Parathyroid adenoma (tissue), 2 donors: ENCODE measurements at regions not wholly inside any gene's neighbourhood (a gene's known extent, or its start where the extent isn't known, plus 50 kb on each side); places are given as distances from the start of the nearest gene placed in this dataset.

Experiments used
- H2AFZ ChIP-seq: fragments of 300-600 bp; sonication (generic); one replicate; pipeline ENCODE4 v1.7.0; 2017; ENCODE audit warnings: antibody characterized with exemption, mild to moderate bottlenecking
- H3K27ac ChIP-seq: fragments of 300-600 bp; sonication (generic); one replicate; pipeline ENCODE4 v1.7.0; 2017
- H3K27me3 ChIP-seq: fragments of 300-600 bp; sonication (generic); one replicate; pipeline ENCODE4 v1.7.0; 2017; ENCODE audit warnings: low read length; ENCODE audit not compliant: control insufficient read depth, insufficient read depth
- H3K36me3 ChIP-seq: fragments of 300-600 bp; sonication (generic); one replicate; pipeline ENCODE4 v1.7.0; 2017; ENCODE audit warnings: low read length; ENCODE audit not compliant: control insufficient read depth, insufficient read depth
- H3K4me1 ChIP-seq: fragments of 300-600 bp; sonication (generic); one replicate; pipeline ENCODE4 v1.7.0; 2017; ENCODE audit warnings: control low read depth
- H3K4me2 ChIP-seq: fragments of 300-600 bp; sonication (generic); one replicate; pipeline ENCODE4 v1.7.0; 2017; ENCODE audit warnings: low read length
- H3K4me3 ChIP-seq: fragments of 300-600 bp; sonication (generic); one replicate; pipeline ENCODE4 v1.7.0; 2017; ENCODE audit warnings: low read depth, low read length
- H3K79me2 ChIP-seq: fragments of 300-600 bp; sonication (generic); one replicate; pipeline ENCODE4 v1.7.0; 2017; ENCODE audit warnings: control low read depth
- H3K9ac ChIP-seq: fragments of 300-600 bp; sonication (generic); one replicate; pipeline ENCODE4 v1.7.0; 2017; ENCODE audit warnings: mild to moderate bottlenecking
- H3K9me3 ChIP-seq: fragments of 300-600 bp; sonication (generic); one replicate; pipeline ENCODE4 v1.7.0; 2017; ENCODE audit warnings: low read length; ENCODE audit not compliant: control insufficient read depth
- TF ChIP-seq, protein P1 (sequence below): fragments of 300-600 bp; sonication (generic); IDR thresholded peaks from one replicate; pipeline ENCODE4 v1.7.0; 2017; ENCODE audit warnings: antibody characterized with exemption, mild to moderate bottlenecking
- donor health status: primary hyperparathyroidism.

DNA sequence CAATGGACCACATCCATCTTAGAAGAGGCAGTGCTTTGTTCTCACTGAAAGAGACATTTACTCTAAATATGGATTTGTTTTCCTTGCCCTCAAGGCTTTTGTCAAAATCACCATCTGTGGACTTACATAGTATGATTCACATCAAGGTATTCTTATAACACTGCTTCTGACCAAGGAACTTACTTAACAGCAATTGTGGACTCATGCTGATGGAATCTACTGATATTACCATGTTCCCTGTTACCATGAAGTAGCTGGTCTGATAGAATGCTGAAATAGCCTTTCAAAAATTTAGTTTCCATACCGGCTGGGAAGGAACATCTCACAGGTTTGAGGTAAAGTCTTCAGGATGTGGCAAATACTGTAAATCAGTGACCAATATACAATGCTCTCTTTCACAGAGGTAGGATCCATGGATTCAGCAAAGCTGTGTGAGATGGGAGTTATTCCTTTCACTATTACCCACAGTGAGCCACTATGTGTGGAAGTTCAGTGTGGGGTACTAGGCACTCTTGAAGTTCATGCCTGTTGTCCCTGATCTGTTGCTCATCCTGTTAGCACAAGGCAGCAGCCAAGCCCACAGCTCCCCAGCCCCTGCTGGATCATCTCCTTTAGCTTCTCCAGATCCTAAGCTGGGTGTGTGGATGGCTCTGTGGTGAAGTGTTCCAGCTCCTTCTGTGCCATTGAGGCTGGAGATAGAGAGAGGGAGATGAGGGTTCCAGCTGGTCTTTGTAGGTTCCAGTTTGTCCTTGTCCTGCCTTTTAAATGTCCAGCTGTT, 126.4 kb downstream of the ATP23 start:
- H3K4me2 ChIP-seq, result no peak overlapping the region
- H3K4me3 ChIP-seq, result no peak overlapping the region
- H3K79me2 ChIP-seq, result no peaks in the 10 kb centered on the region
- H3K4me1 ChIP-seq, result no peaks in the 10 kb centered on the region
- H3K36me3 ChIP-seq, result no peaks in the 10 kb centered on the region
- TF ChIP-seq, protein P1, sequence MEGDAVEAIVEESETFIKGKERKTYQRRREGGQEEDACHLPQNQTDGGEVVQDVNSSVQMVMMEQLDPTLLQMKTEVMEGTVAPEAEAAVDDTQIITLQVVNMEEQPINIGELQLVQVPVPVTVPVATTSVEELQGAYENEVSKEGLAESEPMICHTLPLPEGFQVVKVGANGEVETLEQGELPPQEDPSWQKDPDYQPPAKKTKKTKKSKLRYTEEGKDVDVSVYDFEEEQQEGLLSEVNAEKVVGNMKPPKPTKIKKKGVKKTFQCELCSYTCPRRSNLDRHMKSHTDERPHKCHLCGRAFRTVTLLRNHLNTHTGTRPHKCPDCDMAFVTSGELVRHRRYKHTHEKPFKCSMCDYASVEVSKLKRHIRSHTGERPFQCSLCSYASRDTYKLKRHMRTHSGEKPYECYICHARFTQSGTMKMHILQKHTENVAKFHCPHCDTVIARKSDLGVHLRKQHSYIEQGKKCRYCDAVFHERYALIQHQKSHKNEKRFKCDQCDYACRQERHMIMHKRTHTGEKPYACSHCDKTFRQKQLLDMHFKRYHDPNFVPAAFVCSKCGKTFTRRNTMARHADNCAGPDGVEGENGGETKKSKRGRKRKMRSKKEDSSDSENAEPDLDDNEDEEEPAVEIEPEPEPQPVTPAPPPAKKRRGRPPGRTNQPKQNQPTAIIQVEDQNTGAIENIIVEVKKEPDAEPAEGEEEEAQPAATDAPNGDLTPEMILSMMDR, result no peak
- no peaks in the 10 kb centered on the region for H3K27me3 ChIP-seq
- no peak overlapping the region for H3K27ac ChIP-seq
- no peak overlapping the region for H3K9ac ChIP-seq
- no peak overlapping the region for H2AFZ ChIP-seq
- H3K9me3 ChIP-seq, result no peaks in the 10 kb centered on the region

DNA sequence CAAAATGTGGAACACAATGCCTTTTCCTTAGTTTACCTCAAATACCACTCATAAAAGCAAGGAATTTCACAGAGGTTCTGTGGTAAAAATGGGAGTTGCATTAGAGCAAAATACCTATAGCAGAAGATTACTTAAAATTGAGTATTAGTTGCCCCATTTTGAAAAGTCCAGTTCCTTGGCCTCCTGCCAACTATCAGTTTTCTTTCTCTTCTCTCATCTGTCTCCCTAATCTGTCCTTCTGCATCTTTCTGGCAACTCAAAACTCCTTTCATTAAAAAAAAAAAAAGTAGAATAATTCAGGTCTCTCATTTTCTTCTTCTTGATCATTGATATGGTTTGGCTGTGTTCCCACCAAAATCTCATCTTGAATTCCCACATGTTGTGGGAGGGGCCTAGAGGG, 127.3 kb downstream of the ATP23 start:
- Histone ChIP-seq H3K79me2 (no peaks in the 10 kb centered on the region), H3K4me1 (no peaks in the 10 kb centered on the region), H3K9ac (no peak overlapping the region), H3K4me2 (no peak overlapping the region), H2AFZ (no peak overlapping the region), H3K9me3 (no peaks in the 10 kb centered on the region), H3K27ac (no peak overlapping the region), H3K36me3 (no peaks in the 10 kb centered on the region), H3K27me3 (no peaks in the 10 kb centered on the region), H3K4me3 (no peak overlapping the region)
- TF ChIP-seq, protein P1, result no peak

DNA sequence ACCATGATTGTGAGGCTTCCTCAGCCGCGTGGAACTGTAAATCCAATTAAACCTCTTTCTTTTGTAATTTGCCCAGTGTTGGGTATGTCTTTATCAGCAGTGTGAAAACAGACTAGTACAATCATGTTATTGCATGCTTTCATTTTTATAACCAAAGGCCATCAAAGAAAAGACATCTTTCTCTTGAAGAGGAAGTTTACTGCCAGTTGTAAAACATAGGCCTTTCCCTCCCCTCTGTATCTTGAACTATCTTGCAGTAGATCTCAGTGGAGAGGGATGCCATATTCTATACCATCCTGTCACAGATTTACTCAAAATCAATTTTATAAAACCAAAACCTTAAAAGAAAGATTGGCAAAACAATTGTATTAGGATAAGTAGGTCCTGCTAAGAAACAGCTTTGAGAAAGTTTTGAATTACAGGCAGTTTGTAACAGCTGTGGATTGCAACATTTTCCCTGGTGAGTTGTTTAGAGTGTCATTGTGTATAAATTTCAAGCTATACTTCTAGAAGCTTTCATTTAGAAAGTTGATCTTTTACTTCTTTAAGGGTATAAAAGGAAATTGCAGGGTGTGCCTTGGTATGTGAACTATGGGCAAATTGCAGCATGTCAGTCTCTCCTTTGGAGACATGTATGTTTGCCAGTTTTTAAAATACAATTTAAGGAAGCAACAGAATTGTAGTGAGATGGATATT, 128.0 kb downstream of the ATP23 start:
- H3K9ac ChIP-seq, result no peak overlapping the region
- H3K4me3 ChIP-seq, result no peak overlapping the region
- H3K4me2 ChIP-seq, result no peak overlapping the region
- TF ChIP-seq, protein P1, result no peak
- H2AFZ ChIP-seq, result no peak overlapping the region
- no peaks in the 10 kb centered on the region for H3K27me3 ChIP-seq
- no peaks in the 10 kb centered on the region for H3K36me3 ChIP-seq
- H3K79me2 ChIP-seq, result no peaks in the 10 kb centered on the region
- H3K27ac ChIP-seq, result no peak overlapping the region
- H3K4me1 ChIP-seq, result no peaks in the 10 kb centered on the region
- H3K9me3 ChIP-seq, result no peaks in the 10 kb centered on the region

DNA sequence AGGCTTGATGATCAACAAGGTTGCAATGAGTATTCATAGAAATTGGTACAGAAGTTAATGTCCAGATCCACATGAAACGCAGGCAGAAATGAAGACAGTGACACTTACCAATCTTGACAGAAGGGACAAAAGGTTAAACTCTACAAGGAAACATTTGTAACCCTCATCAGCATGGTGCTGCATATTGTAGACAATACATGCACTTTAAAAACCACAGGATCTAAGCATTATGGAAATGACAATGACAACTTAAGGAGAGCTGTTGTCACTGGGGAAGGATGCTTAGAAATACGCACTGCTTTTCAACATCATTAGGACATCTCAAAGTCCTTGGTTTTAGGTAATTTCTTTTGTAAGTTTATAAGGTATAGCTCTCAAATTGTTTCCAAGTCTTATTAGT, 130.6 kb downstream of the ATP23 start:
- Histone ChIP-seq H2AFZ (no peak overlapping the region), H3K4me2 (no peak overlapping the region), H3K27ac (no peak overlapping the region), H3K79me2 (no peaks in the 10 kb centered on the region), H3K4me1 (no peaks in the 10 kb centered on the region), H3K9ac (no peak overlapping the region), H3K36me3 (no peaks in the 10 kb centered on the region), H3K9me3 (no peaks in the 10 kb centered on the region), H3K4me3 (no peak overlapping the region), H3K27me3 (no peaks in the 10 kb centered on the region)
- TF ChIP-seq, protein P1, result no peak
